Ishikawa (cell line): ENCODE measurements at regions not wholly inside any gene's neighbourhood (a gene's known extent, or its start where the extent isn't known, plus 50 kb on each side); places are given as distances from the start of the nearest gene placed in this dataset.

Source experiments
- EP300 ChIP-seq: IDR thresholded peaks from 2 replicates; pipeline ENCODE4 v1.6.1; 2012; ENCODE audit warnings: borderline replicate concordance
- TAF1 ChIP-seq: IDR thresholded peaks from 2 replicates; pipeline ENCODE4 v1.6.1; 2012; ENCODE audit warnings: low read depth, mild to moderate bottlenecking

GRCh38 chr1:239722035-239722434 lies 335.7 kb downstream of the CHRM3 start:
- TF ChIP-seq TAF1 (no peak), EP300 (no peak)
